Endothelial cell (in vitro differentiated cells): ENCODE measurements at regions not wholly inside any gene's neighbourhood (a gene's known extent, or its start where the extent isn't known, plus 50 kb on each side); places are given as distances from the start of the nearest gene placed in this dataset.

Experiments used
- DNase-seq: peaks from one replicate; pipeline ENCODE4 v3.0.0; 2021; ENCODE audit warnings: low spot score
- H3K27ac Mint-ChIP-seq: one replicate; pipeline ENCODE4 v1.8.0; 2021; ENCODE audit warnings: mixed read lengths, inconsistent platforms; ENCODE audit not compliant: unreplicated experiment
- H3K27me3 Mint-ChIP-seq: one replicate; pipeline ENCODE4 v1.8.0; 2021; ENCODE audit warnings: mild to moderate bottlenecking, moderate library complexity, mixed read lengths, inconsistent platforms; ENCODE audit not compliant: unreplicated experiment
- H3K36me3 Mint-ChIP-seq: one replicate; pipeline ENCODE4 v1.8.0; 2021; ENCODE audit warnings: mild to moderate bottlenecking, low read depth, mixed read lengths, inconsistent platforms; ENCODE audit not compliant: unreplicated experiment
- H3K4me1 Mint-ChIP-seq: one replicate; pipeline ENCODE4 v1.8.0; 2021; ENCODE audit warnings: mild to moderate bottlenecking, mixed read lengths, inconsistent platforms; ENCODE audit not compliant: unreplicated experiment
- H3K4me3 Mint-ChIP-seq: one replicate; pipeline ENCODE4 v1.8.0; 2021; ENCODE audit warnings: mild to moderate bottlenecking, mixed read lengths, inconsistent platforms; ENCODE audit not compliant: unreplicated experiment
- H3K9me3 Mint-ChIP-seq: one replicate; pipeline ENCODE4 v1.8.0; 2021; ENCODE audit warnings: mixed read lengths, inconsistent platforms; ENCODE audit not compliant: unreplicated experiment
- TF ChIP-seq, protein P1 (sequence below): fragments of 200-600 bp; sonication (generic); IDR thresholded peaks from one replicate; pipeline ENCODE4 v1.5.0; 2021; ENCODE audit warnings: antibody characterized with exemption; ENCODE audit not compliant: unreplicated experiment

DNA sequence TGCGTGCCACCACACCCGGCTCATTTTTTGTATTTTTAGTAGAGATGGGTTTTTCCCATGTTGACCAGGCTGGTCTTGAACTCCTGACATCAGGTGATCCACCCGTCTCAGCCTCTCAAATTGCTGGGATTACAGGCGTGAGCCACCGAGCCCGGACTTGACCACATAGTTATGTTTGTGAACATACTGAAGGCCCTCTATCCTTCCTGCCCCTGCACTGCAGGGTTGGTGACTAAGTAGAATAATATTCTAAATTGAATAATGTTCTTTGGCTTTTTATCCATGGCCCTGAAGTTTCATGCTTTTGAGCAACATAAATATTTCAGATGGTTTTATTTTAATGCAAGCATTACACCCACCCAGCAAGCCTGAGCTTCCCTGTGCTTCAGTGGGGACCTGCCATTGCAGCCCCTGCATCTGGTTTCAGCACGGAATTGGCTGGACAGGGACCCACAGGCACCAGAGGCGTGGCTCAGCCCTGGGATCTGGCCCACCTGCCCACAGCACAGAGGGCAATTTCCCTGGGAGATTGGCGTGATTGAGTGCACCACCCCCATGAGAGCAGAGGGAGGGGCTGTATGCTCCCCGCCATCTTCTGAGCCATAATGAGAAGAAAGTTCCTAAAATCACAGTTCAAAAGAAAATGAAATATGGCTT, 460.5 kb downstream of the BRD1 start:
- TF ChIP-seq, protein P1, sequence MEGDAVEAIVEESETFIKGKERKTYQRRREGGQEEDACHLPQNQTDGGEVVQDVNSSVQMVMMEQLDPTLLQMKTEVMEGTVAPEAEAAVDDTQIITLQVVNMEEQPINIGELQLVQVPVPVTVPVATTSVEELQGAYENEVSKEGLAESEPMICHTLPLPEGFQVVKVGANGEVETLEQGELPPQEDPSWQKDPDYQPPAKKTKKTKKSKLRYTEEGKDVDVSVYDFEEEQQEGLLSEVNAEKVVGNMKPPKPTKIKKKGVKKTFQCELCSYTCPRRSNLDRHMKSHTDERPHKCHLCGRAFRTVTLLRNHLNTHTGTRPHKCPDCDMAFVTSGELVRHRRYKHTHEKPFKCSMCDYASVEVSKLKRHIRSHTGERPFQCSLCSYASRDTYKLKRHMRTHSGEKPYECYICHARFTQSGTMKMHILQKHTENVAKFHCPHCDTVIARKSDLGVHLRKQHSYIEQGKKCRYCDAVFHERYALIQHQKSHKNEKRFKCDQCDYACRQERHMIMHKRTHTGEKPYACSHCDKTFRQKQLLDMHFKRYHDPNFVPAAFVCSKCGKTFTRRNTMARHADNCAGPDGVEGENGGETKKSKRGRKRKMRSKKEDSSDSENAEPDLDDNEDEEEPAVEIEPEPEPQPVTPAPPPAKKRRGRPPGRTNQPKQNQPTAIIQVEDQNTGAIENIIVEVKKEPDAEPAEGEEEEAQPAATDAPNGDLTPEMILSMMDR, result no peak
- Mint-ChIP-seq H3K9me3 (no peaks in the 10 kb centered on the region), H3K4me1 (no peaks in the 10 kb centered on the region), H3K27ac (no peak overlapping the region), H3K4me3 (no peak overlapping the region), H3K36me3 (no peaks in the 10 kb centered on the region), H3K27me3 (peaks cover 8% of the 10 kb centered on the region)
- peak; percentile 4 for DNase-seq

DNA sequence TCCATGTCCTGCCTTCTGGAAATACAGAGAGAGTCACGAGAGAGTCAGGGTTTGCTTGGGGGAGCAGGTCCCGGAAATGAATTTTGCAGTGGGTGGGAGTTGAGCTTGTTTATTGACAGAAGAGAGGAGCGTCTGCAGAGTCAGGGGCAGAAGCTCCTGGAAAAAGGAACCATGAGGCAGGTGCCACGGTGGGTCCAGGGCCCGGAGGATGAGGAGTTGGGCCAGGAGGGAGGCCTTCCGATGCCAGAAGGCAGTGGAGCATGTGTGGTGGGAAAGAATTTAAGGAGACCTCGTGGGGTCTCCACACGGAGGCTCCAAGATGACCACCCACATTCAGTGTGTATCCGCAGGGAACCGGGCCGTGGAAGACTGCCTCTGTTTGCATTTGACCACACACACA, 461.2 kb downstream of the BRD1 start:
- no peaks in the 10 kb centered on the region for H3K36me3 Mint-ChIP-seq
- no peak overlapping the region for H3K27ac Mint-ChIP-seq
- no peaks in the 10 kb centered on the region for H3K4me1 Mint-ChIP-seq
- H3K27me3 Mint-ChIP-seq, result peaks cover 8% of the 10 kb centered on the region
- peak; percentile 0 for DNase-seq
- H3K4me3 Mint-ChIP-seq, result no peak overlapping the region
- TF ChIP-seq, protein P1, result no peak
- no peaks in the 10 kb centered on the region for H3K9me3 Mint-ChIP-seq

DNA sequence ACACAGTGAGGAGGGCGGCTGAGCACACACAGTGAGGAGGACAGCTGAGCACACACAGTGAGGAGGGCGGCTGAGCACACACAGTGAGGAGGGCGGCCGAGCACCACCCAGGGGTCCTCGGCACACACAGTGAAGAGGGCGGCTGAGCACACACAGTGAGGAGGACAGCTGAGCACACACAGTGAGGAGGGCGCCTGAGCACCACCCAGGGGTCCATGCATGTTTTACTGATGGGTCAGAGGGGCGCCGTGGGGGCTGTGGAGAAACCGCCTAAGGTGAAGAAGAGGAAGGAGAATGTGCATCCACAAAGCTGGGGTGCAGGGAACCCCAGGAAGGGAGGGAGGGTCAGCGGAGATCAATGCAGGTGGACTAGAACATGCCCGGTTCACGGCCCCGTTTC, 461.8 kb downstream of the BRD1 start:
- TF ChIP-seq, protein P1, result no peak
- peak; percentile 0 for DNase-seq
- H3K9me3 Mint-ChIP-seq, result no peaks in the 10 kb centered on the region
- no peaks in the 10 kb centered on the region for H3K36me3 Mint-ChIP-seq
- no peak overlapping the region for H3K4me3 Mint-ChIP-seq
- no peaks in the 10 kb centered on the region for H3K4me1 Mint-ChIP-seq
- peaks cover 7% of the 10 kb centered on the region for H3K27me3 Mint-ChIP-seq
- no peak overlapping the region for H3K27ac Mint-ChIP-seq

DNA sequence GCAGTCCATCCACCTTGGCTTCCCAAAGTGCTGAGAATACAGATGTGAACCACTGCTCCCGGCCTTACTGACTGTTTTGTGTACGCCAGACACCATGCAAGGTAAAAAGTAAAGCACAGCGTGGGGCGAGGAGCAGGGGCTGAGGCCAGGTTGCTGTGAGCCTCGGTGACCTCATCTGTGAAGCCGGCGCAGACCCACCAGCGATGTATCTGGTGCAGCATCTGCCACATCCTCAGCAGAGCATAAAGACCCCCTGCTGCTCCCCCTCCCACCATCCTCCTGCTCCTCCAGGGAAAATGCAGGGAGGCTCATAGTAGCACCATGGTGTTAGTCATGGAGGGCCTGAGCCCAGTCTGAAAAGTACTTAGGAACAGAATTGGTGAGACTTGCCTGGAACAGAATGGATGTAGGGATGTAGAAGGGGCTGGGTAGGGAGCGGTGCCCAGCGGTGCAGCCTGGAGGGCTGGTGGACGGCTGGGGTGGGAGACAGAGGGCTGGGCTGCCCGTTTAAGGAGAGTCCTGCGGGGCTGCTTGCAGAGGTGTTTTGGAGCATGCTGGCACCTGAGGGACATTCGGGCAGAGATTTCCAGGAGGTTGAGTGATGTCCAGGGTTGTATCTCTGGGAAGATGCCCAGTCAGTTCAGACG, 462.4 kb downstream of the BRD1 start:
- no peaks in the 10 kb centered on the region for H3K36me3 Mint-ChIP-seq
- no peak overlapping the region for H3K4me3 Mint-ChIP-seq
- no peaks in the 10 kb centered on the region for H3K9me3 Mint-ChIP-seq
- TF ChIP-seq, protein P1, result no peak
- peak; percentile 1 for DNase-seq
- no peak overlapping the region for H3K27ac Mint-ChIP-seq
- H3K27me3 Mint-ChIP-seq, result peaks cover 5% of the 10 kb centered on the region
- no peaks in the 10 kb centered on the region for H3K4me1 Mint-ChIP-seq

DNA sequence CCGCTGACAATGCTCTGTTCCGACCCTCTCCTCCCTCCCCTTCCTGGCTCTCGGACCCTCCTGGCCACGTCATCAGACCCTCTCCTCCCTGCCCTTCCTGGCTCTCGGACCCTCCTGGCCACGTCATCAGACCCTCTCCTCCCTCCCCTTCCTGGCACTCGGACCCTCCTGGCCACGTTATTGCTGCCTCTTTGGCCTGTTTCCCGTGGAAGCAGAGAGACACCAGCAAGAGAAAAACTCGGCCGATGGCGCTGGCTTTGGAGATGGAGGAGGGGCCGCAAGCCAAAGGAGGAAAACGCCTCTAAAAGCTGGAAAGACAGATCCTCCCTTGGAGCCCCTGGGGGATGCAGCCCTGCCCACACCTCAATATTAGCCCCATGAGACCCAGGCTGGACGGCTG, 463.3 kb downstream of the BRD1 start:
- no peaks in the 10 kb centered on the region for H3K36me3 Mint-ChIP-seq
- no peak overlapping the region for H3K27ac Mint-ChIP-seq
- TF ChIP-seq, protein P1, result no peak
- no peak overlapping the region for H3K4me3 Mint-ChIP-seq
- no peaks in the 10 kb centered on the region for H3K4me1 Mint-ChIP-seq
- no peak for DNase-seq
- no peaks in the 10 kb centered on the region for H3K9me3 Mint-ChIP-seq
- peaks cover 5% of the 10 kb centered on the region for H3K27me3 Mint-ChIP-seq
